Endothelial cell of umbilical vein (primary cell): ENCODE measurements at regions not wholly inside any gene's neighbourhood (a gene's known extent, or its start where the extent isn't known, plus 50 kb on each side); places are given as distances from the start of the nearest gene placed in this dataset.

Experiments used
- BruUV-seq: library from RNA; stranded (reverse); fragments of 400-500 nt; replicated peaks from 2 replicates; lab custom pipeline; 2021; lab: Mats Ljungman, UMichigan
- CTCF ChIA-PET: fragments of 300-600, 350-600 bp; sonication (Branson Sonifier 250); formaldehyde crosslinking; loops from one replicate; lab custom pipeline; 2021; ENCODE audit warnings: antibody characterized with exemption, inconsistent platforms; lab: Charles Lee
- POLR2A ChIA-PET: fragments of 300-600, 350-600 bp; sonication (Branson Sonifier 250); formaldehyde crosslinking; loops from one replicate; lab custom pipeline; 2021; ENCODE audit warnings: antibody characterized with exemption, inconsistent platforms; lab: Charles Lee
- DNase-seq: peaks from one replicate; pipeline ENCODE4 v3.0.0-alpha.2; 2011; ENCODE audit warnings: low read depth, low spot score
- FAIRE-seq: peaks from 2 replicates; lab custom pipeline; 2011; peaks lifted over from hg19 to GRCh38; lab: Jason Lieb, UNC
- H2AFZ ChIP-seq: 2 replicates; pipeline ENCODE4 v1.6.0; 2012; ENCODE audit warnings: low read depth, low read length, control low read depth, inconsistent platforms
- H3K27ac ChIP-seq: 2 replicates; pipeline ENCODE4 v1.5.1; 2011; ENCODE audit warnings: low read depth, mild to moderate bottlenecking, control low read depth, low read length, moderate library complexity; ENCODE audit not compliant: insufficient read depth
- H3K27me3 ChIP-seq, 2 experiments: 2 replicates each; pipeline versions ENCODE4 v1.6.0 to v1.6.1; 2011; ENCODE audit warnings: low read length in 2 of 2, mixed read lengths in 1 of 2; ENCODE audit not compliant: control insufficient read depth in 2 of 2, insufficient read depth in 2 of 2
- H3K36me3 ChIP-seq, 2 experiments: 2 replicates in 1 of 2; 3 replicates in 1 of 2; pipeline ENCODE4 v1.5.1; 2011; ENCODE audit warnings: low read length in 2 of 2, mild to moderate bottlenecking in 1 of 2, moderate library complexity in 1 of 2; ENCODE audit not compliant: control insufficient read depth in 2 of 2, insufficient read depth in 2 of 2; ENCODE audit errors: extremely low read depth in 1 of 2
- H3K4me1 ChIP-seq: 3 replicates; pipeline ENCODE4 v1.5.1; 2011; ENCODE audit warnings: mild to moderate bottlenecking, low read length; ENCODE audit not compliant: control insufficient read depth, insufficient read depth; ENCODE audit errors: extremely low read depth
- H3K4me2 ChIP-seq: 2 replicates; pipeline ENCODE4 v1.6.1; 2011; ENCODE audit warnings: low read length, control low read depth, mixed read lengths; ENCODE audit not compliant: insufficient read depth
- H3K4me3 ChIP-seq, 3 experiments: fragments of 200-600 bp in 1 of 3; sonication (generic), shearing (Covaris generic) in 1 of 3; replicated peaks in 1 of 3; 2 replicates each; pipeline ENCODE4 v1.5.1; 2011 to 2016; ENCODE audit warnings: control low read depth in 3 of 3, low read length in 3 of 3, mild to moderate bottlenecking in 2 of 3, inconsistent platforms in 1 of 3, low read depth in 1 of 3, moderate library complexity in 1 of 3; ENCODE audit not compliant: insufficient read depth in 1 of 3
- H3K79me2 ChIP-seq: 2 replicates; pipeline ENCODE4 v1.6.0; 2012; ENCODE audit warnings: low read length, inconsistent platforms; ENCODE audit not compliant: control insufficient read depth, insufficient read depth
- H3K9ac ChIP-seq: replicated peaks from 2 replicates; pipeline ENCODE3; 2011; ENCODE audit warnings: low read length, control low read depth; ENCODE audit not compliant: insufficient read depth; ENCODE audit errors: extremely low read depth
- H3K9me1 ChIP-seq: replicated peaks from 3 replicates; pipeline ENCODE4 v1.6.0; 2011; ENCODE audit warnings: mild to moderate bottlenecking, low read length; ENCODE audit not compliant: control insufficient read depth, insufficient read depth; ENCODE audit errors: extremely low read depth
- H3K9me3 ChIP-seq: replicated peaks from 2 replicates; pipeline ENCODE4 v1.5.1; 2012; ENCODE audit warnings: low read length, inconsistent platforms; ENCODE audit not compliant: control insufficient read depth, insufficient read depth
- H4K20me1 ChIP-seq: replicated peaks from 2 replicates; pipeline ENCODE3; 2011; ENCODE audit warnings: mild to moderate bottlenecking, low read length; ENCODE audit not compliant: control insufficient read depth, insufficient read depth; ENCODE audit errors: extremely low read depth
- CTCF ChIP-seq, 2 donors: IDR thresholded peaks; 1 replicate in 1 of 2; 2 replicates in 1 of 2; pipeline ENCODE4 v1.5.1; 2011; ENCODE audit warnings: low read length in 2 of 2, mild to moderate bottlenecking in 2 of 2, moderate library complexity in 2 of 2, control low read depth in 1 of 2, inconsistent platforms in 1 of 2, low read depth in 1 of 2; ENCODE audit not compliant: insufficient read depth in 1 of 2; ENCODE audit errors: extremely low read depth in 1 of 2
- EZH2 ChIP-seq: IDR thresholded peaks from 2 replicates; pipeline ENCODE4 v1.6.1; 2012; ENCODE audit warnings: borderline replicate concordance, low read depth, mild to moderate bottlenecking, moderate library complexity, low read length, inconsistent platforms; ENCODE audit not compliant: severe bottlenecking
- FOS ChIP-seq: IDR thresholded peaks from 2 replicates; pipeline ENCODE4 v1.6.1; 2011; ENCODE audit warnings: mild to moderate bottlenecking, low read length, moderate library complexity, borderline replicate concordance; ENCODE audit not compliant: insufficient read depth
- GATA2 ChIP-seq: IDR thresholded peaks from 2 replicates; pipeline ENCODE4 v1.7.0; 2011; ENCODE audit warnings: low read depth, mild to moderate bottlenecking, moderate library complexity, mixed read lengths, low read length; ENCODE audit not compliant: insufficient read length, insufficient read depth
- JUN ChIP-seq: IDR thresholded peaks from 2 replicates; pipeline ENCODE4 v1.6.1; 2011; ENCODE audit warnings: borderline replicate concordance, low read depth; ENCODE audit not compliant: insufficient read length, insufficient read depth
- MAX ChIP-seq: IDR thresholded peaks from 2 replicates; pipeline ENCODE4 v1.6.1; 2011; ENCODE audit not compliant: insufficient read depth, insufficient read length
- MYC ChIP-seq: IDR thresholded peaks from one replicate; pipeline ENCODE4 v1.6.1; 2011; ENCODE audit warnings: mild to moderate bottlenecking, low read depth, low read length
- POLR2A ChIP-seq: IDR thresholded peaks from 2 replicates; pipeline ENCODE4 v1.6.1; 2012; ENCODE audit warnings: low read depth, mild to moderate bottlenecking, control low read depth, low read length
- POLR2AphosphoS5 ChIP-seq: IDR thresholded peaks from 2 replicates; pipeline ENCODE4 v1.6.1; 2012; ENCODE audit warnings: low read depth, mild to moderate bottlenecking, control low read depth, low read length, moderate library complexity; ENCODE audit not compliant: insufficient read depth
- dilution Hi-C: fragments of 300-500 bp; cut with MboI; formaldehyde crosslinking; loops from one replicate; pipeline ENCODE4 v1.15.0; 2019; ENCODE audit warnings: low sequenced_read_pairs; ENCODE audit not compliant: extremely low pct_ligation_motif_present
- intact Hi-C: fragments of 100-400 bp; cut with micrococcal nuclease; formaldehyde crosslinking; loops from one replicate; pipeline ENCODE4 v1.10.0; 2022

GRCh38 chr18:60010513-60010912 lies 110.7 kb downstream of the PMAIP1 start:
- BruUV-seq = no TSS peak
- CTCF ChIA-PET = no interaction called here
- Histone ChIP-seq H3K4me2 (no peak overlapping the region), H3K9ac (no peak overlapping the region), H4K20me1 (no peaks in the 10 kb centered on the region), H3K79me2 (no peaks in the 10 kb centered on the region), H2AFZ (no peak overlapping the region), H3K27me3 (no peaks in the 10 kb centered on the region), H3K4me1 (no peaks in the 10 kb centered on the region), H3K36me3 (no peaks in the 10 kb centered on the region), H3K4me3 (no peak overlapping the region), H3K27ac (no peak overlapping the region), H3K9me3 (no peaks in the 10 kb centered on the region), H3K9me1 (no peaks in the 10 kb centered on the region)
- DNase-seq = no peak
- FAIRE-seq = no peak
- POLR2A ChIA-PET = no interaction called here
- no peak for TF ChIP-seq MYC
- no peak for TF ChIP-seq JUN
- no peak for TF ChIP-seq POLR2A
- TF ChIP-seq MAX = no peak
- TF ChIP-seq POLR2AphosphoS5 = no peak
- TF ChIP-seq CTCF (IDR thresholded peaks at IDR 0.05; ENCODE audit: extremely low read depth in 1 of 2, insufficient read depth in 1 of 2, low read depth in 1 of 2, low read length in 2 of 2) = no peak
- TF ChIP-seq EZH2 = no peak
- dilution Hi-C loops = no loop called here
- intact Hi-C loops = no loop called here

GRCh38 chr18:60007661-60008060 lies 107.9 kb downstream of the PMAIP1 start:
- H3K4me2 ChIP-seq = no peak overlapping the region
- ChIA-PET POLR2A (no interaction called here), CTCF (interaction anchor here (1.1 to 4.6 kb wide), 2 partner anchors 12 to 13 kb away, joined by 3 to 20 read pairs; no protein-coding TSS in a partner anchor)
- H3K4me1 ChIP-seq = no peaks in the 10 kb centered on the region
- H3K27ac ChIP-seq = no peak overlapping the region
- no peaks in the 10 kb centered on the region for H3K79me2 ChIP-seq
- intact Hi-C loops = no loop called here
- no peak overlapping the region for H2AFZ ChIP-seq
- FAIRE-seq = no peak
- DNase-seq = no peak
- no peak for TF ChIP-seq CTCF (IDR thresholded peaks at IDR 0.05; ENCODE audit: extremely low read depth in 1 of 2, insufficient read depth in 1 of 2, low read depth in 1 of 2, low read length in 2 of 2)
- no peak for TF ChIP-seq MAX
- TF ChIP-seq FOS = no peak
- no peak for TF ChIP-seq MYC
- TF ChIP-seq JUN = no peak
- TF ChIP-seq GATA2 = no peak
- dilution Hi-C loops = no loop called here
- no peaks in the 10 kb centered on the region for H3K36me3 ChIP-seq
- no TSS peak for BruUV-seq
- no peak overlapping the region for H3K9ac ChIP-seq
- no peaks in the 10 kb centered on the region for H3K9me3 ChIP-seq
- no peaks in the 10 kb centered on the region for H3K27me3 ChIP-seq
- H4K20me1 ChIP-seq = no peaks in the 10 kb centered on the region
- H3K4me3 ChIP-seq = no peak overlapping the region
- H3K9me1 ChIP-seq = no peaks in the 10 kb centered on the region
